ENCODE measurements at regions not wholly inside any gene's neighbourhood (a gene's known extent, or its start where the extent isn't known, plus 50 kb on each side); places are given as distances from the start of the nearest gene placed in this dataset.

- Histone ChIP-seq H3K36me3 (ENCODE audit: insufficient read depth, low read length) (no peaks in the 10 kb centered on the region), H3K4me1 (ENCODE audit: low read length) (no peaks in the 10 kb centered on the region), H4K20me1 (ENCODE audit: insufficient read depth, low read depth, low read length) (no peaks in the 10 kb centered on the region), H3K79me2 (ENCODE audit: low read length) (no peaks in the 10 kb centered on the region), H3K9ac (ENCODE audit: low read length) (no peak overlapping the region), H3K27ac (ENCODE audit: low read length) (no peak overlapping the region), H3K4me2 (ENCODE audit: low read depth, low read length, poor library complexity, severe bottlenecking) (no peak overlapping the region), H3K9me2 (replicated peaks; ENCODE audit: insufficient read depth, low read length) (no peaks in the 10 kb centered on the region), H2AFZ (ENCODE audit: low read length) (no peak overlapping the region), H3K4me3 (ENCODE audit: low read length) (no peak overlapping the region), H3K27me3 (ENCODE audit: low read length) (no peaks in the 10 kb centered on the region), H3K9me3 (ENCODE audit: low read length) (no peaks in the 10 kb centered on the region)
- no peak for DNase-seq
Observed at GRCh38 chr3:16658004-16658924, 53.0 kb upstream of the DAZL start.

GRCh38 chr3:16658925-16659793 lies 53.9 kb upstream of the DAZL start:
- Histone ChIP-seq H3K36me3 (ENCODE audit: insufficient read depth, low read length) (no peaks in the 10 kb centered on the region), H3K4me3 (ENCODE audit: low read length) (no peak overlapping the region), H3K9me3 (ENCODE audit: low read length) (no peaks in the 10 kb centered on the region), H3K9ac (ENCODE audit: low read length) (no peak overlapping the region), H3K79me2 (ENCODE audit: low read length) (no peaks in the 10 kb centered on the region), H3K9me2 (replicated peaks; ENCODE audit: insufficient read depth, low read length) (no peaks in the 10 kb centered on the region), H3K4me1 (ENCODE audit: low read length) (no peaks in the 10 kb centered on the region), H3K4me2 (ENCODE audit: low read depth, low read length, poor library complexity, severe bottlenecking) (no peak overlapping the region), H4K20me1 (ENCODE audit: insufficient read depth, low read depth, low read length) (no peaks in the 10 kb centered on the region), H3K27me3 (ENCODE audit: low read length) (no peaks in the 10 kb centered on the region), H2AFZ (ENCODE audit: low read length) (no peak overlapping the region), H3K27ac (ENCODE audit: low read length) (no peak overlapping the region)
- DNase-seq: no peak

GRCh38 chr3:16663854-16664712 lies 58.9 kb upstream of the DAZL start:
- Histone ChIP-seq H3K27me3 (ENCODE audit: low read length) (no peaks in the 10 kb centered on the region; the same call in 1 of the 2 replicates), H3K27ac (ENCODE audit: low read length) (no peak overlapping the region), H3K36me3 (ENCODE audit: insufficient read depth, low read length) (no peaks in the 10 kb centered on the region), H3K9me3 (ENCODE audit: low read length) (no peaks in the 10 kb centered on the region), H3K4me2 (ENCODE audit: low read depth, low read length, poor library complexity, severe bottlenecking) (no peak overlapping the region), H3K4me3 (ENCODE audit: low read length) (no peak overlapping the region), H2AFZ (ENCODE audit: low read length) (no peak overlapping the region), H4K20me1 (ENCODE audit: insufficient read depth, low read depth, low read length) (no peaks in the 10 kb centered on the region), H3K79me2 (ENCODE audit: low read length) (no peaks in the 10 kb centered on the region), H3K9me2 (replicated peaks; ENCODE audit: insufficient read depth, low read length) (no peaks in the 10 kb centered on the region), H3K9ac (ENCODE audit: low read length) (no peak overlapping the region), H3K4me1 (ENCODE audit: low read length) (no peaks in the 10 kb centered on the region)
- no peak for DNase-seq

GRCh38 chr3:16665282-16665741 lies 60.1 kb upstream of the DAZL start:
- Histone ChIP-seq H3K27me3 (ENCODE audit: low read length) (no peaks in the 10 kb centered on the region; the same call in 1 of the 2 replicates), H3K4me2 (ENCODE audit: low read depth, low read length, poor library complexity, severe bottlenecking) (no peak overlapping the region), H3K4me1 (ENCODE audit: low read length) (no peaks in the 10 kb centered on the region), H3K79me2 (ENCODE audit: low read length) (no peaks in the 10 kb centered on the region), H3K36me3 (ENCODE audit: insufficient read depth, low read length) (no peaks in the 10 kb centered on the region), H3K4me3 (ENCODE audit: low read length) (no peak overlapping the region), H4K20me1 (ENCODE audit: insufficient read depth, low read depth, low read length) (no peaks in the 10 kb centered on the region), H3K9me2 (replicated peaks; ENCODE audit: insufficient read depth, low read length) (no peaks in the 10 kb centered on the region), H2AFZ (ENCODE audit: low read length) (no peak overlapping the region), H3K27ac (ENCODE audit: low read length) (no peak overlapping the region), H3K9ac (ENCODE audit: low read length) (no peak overlapping the region), H3K9me3 (ENCODE audit: low read length) (no peaks in the 10 kb centered on the region)
- no peak for DNase-seq

- Histone ChIP-seq H3K4me3 (ENCODE audit: low read length) (no peak overlapping the region), H3K9ac (ENCODE audit: low read length) (no peak overlapping the region), H4K20me1 (ENCODE audit: insufficient read depth, low read depth, low read length) (no peaks in the 10 kb centered on the region), H3K27ac (ENCODE audit: low read length) (no peak overlapping the region), H3K4me1 (ENCODE audit: low read length) (no peaks in the 10 kb centered on the region), H3K27me3 (ENCODE audit: low read length) (no peaks in the 10 kb centered on the region; the same call in 1 of the 2 replicates), H3K4me2 (ENCODE audit: low read depth, low read length, poor library complexity, severe bottlenecking) (no peak overlapping the region), H3K9me2 (replicated peaks; ENCODE audit: insufficient read depth, low read length) (no peaks in the 10 kb centered on the region), H3K9me3 (ENCODE audit: low read length) (no peaks in the 10 kb centered on the region), H3K79me2 (ENCODE audit: low read length) (no peaks in the 10 kb centered on the region), H3K36me3 (ENCODE audit: insufficient read depth, low read length) (no peaks in the 10 kb centered on the region), H2AFZ (ENCODE audit: low read length) (no peak overlapping the region)
- no peak for DNase-seq
Observed at GRCh38 chr3:16666206-16666605, 61.0 kb upstream of the DAZL start.

GRCh38 chr3:16667633-16668032 lies 62.4 kb upstream of the DAZL start:
- Histone ChIP-seq H2AFZ (ENCODE audit: low read length) (no peak overlapping the region), H3K4me1 (ENCODE audit: low read length) (no peaks in the 10 kb centered on the region), H3K9ac (ENCODE audit: low read length) (no peak overlapping the region), H3K36me3 (ENCODE audit: insufficient read depth, low read length) (no peaks in the 10 kb centered on the region), H3K27me3 (ENCODE audit: low read length) (no peaks in the 10 kb centered on the region; the same call in 1 of the 2 replicates), H4K20me1 (ENCODE audit: insufficient read depth, low read depth, low read length) (no peaks in the 10 kb centered on the region), H3K4me2 (ENCODE audit: low read depth, low read length, poor library complexity, severe bottlenecking) (no peak overlapping the region), H3K9me3 (ENCODE audit: low read length) (no peaks in the 10 kb centered on the region), H3K27ac (ENCODE audit: low read length) (no peak overlapping the region), H3K79me2 (ENCODE audit: low read length) (no peaks in the 10 kb centered on the region), H3K4me3 (ENCODE audit: low read length) (no peak overlapping the region), H3K9me2 (replicated peaks; ENCODE audit: insufficient read depth, low read length) (no peaks in the 10 kb centered on the region)
- no peak for DNase-seq

GRCh38 chr3:16668776-16669545 lies 63.7 kb upstream of the DAZL start:
- Histone ChIP-seq H4K20me1 (ENCODE audit: insufficient read depth, low read depth, low read length) (no peaks in the 10 kb centered on the region), H3K9me2 (replicated peaks; ENCODE audit: insufficient read depth, low read length) (no peaks in the 10 kb centered on the region), H3K79me2 (ENCODE audit: low read length) (no peaks in the 10 kb centered on the region), H3K27me3 (ENCODE audit: low read length) (no peaks in the 10 kb centered on the region; the same call in 1 of the 2 replicates), H3K9me3 (ENCODE audit: low read length) (no peaks in the 10 kb centered on the region), H2AFZ (ENCODE audit: low read length) (no peak overlapping the region), H3K4me3 (ENCODE audit: low read length) (no peak overlapping the region), H3K27ac (ENCODE audit: low read length) (no peak overlapping the region), H3K36me3 (ENCODE audit: insufficient read depth, low read length) (no peaks in the 10 kb centered on the region), H3K4me2 (ENCODE audit: low read depth, low read length, poor library complexity, severe bottlenecking) (no peak overlapping the region), H3K9ac (ENCODE audit: low read length) (no peak overlapping the region), H3K4me1 (ENCODE audit: low read length) (no peaks in the 10 kb centered on the region)
- no peak for DNase-seq

Measured in Karpas-422 (cell line).